ENCODE measurements at regions not wholly inside any gene's neighbourhood (a gene's known extent, or its start where the extent isn't known, plus 50 kb on each side); places are given as distances from the start of the nearest gene placed in this dataset.

- TF ChIP-seq ZBTB11 (tag by site-specific recombination; conservative IDR thresholded peaks at IDR 0.05; ENCODE audit: low read depth) = no peak
- TF ChIP-seq, protein P1, sequence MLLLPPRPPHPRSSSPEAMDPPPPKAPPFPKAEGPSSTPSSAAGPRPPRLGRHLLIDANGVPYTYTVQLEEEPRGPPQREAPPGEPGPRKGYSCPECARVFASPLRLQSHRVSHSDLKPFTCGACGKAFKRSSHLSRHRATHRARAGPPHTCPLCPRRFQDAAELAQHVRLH (tag by site-specific recombination; IDR thresholded peaks at IDR 0.05) = no peak
- TF ChIP-seq IKZF3 (tag by site-specific recombination; IDR thresholded peaks at IDR 0.05) = no peak
- TF ChIP-seq ZBTB21 (tag by site-specific recombination; IDR thresholded peaks at IDR 0.05) = no peak
- TF ChIP-seq, protein P2, sequence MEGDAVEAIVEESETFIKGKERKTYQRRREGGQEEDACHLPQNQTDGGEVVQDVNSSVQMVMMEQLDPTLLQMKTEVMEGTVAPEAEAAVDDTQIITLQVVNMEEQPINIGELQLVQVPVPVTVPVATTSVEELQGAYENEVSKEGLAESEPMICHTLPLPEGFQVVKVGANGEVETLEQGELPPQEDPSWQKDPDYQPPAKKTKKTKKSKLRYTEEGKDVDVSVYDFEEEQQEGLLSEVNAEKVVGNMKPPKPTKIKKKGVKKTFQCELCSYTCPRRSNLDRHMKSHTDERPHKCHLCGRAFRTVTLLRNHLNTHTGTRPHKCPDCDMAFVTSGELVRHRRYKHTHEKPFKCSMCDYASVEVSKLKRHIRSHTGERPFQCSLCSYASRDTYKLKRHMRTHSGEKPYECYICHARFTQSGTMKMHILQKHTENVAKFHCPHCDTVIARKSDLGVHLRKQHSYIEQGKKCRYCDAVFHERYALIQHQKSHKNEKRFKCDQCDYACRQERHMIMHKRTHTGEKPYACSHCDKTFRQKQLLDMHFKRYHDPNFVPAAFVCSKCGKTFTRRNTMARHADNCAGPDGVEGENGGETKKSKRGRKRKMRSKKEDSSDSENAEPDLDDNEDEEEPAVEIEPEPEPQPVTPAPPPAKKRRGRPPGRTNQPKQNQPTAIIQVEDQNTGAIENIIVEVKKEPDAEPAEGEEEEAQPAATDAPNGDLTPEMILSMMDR (tag by site-specific recombination; IDR thresholded peaks at IDR 0.05) = no peak
- TF ChIP-seq ZNF626 (tag by site-specific recombination; IDR thresholded peaks at IDR 0.05) = no peak
Observed at GRCh38 chr2:8028036-8028435, 653.8 kb upstream of the ID2 start (continued).

DNA sequence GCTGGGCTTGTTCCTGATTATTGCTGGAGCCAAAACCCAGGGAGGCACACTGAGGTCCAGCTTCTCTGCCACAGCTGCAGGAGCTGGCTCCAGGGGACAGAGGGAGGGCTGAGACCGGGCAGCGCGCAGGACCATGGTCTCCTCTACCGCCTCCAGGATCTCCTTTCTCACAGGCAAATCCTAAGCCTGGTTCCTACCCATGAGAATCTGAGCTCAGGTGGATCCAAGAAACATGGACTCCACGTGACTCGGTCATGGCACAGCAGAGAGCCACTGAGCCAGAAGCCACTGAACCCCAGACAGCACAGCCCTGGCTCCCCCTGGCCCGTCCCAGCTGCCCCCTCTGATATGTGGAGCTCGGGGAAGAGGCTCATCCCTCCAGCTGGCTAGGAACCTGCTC is 653.4 kb upstream of the ID2 start:
- Histone ChIP-seq H3K4me3 (ENCODE audit: low read depth, low read length) (no peak overlapping the region), H3K36me3 (ENCODE audit: control insufficient read depth in 2 of 2, insufficient read depth in 1 of 2, low read length in 2 of 2) (no peaks in the 10 kb centered on the region), H3K9me3 (ENCODE audit: control insufficient read depth, insufficient read depth, low read depth, low read length) (no peaks in the 10 kb centered on the region), H3K27ac (ENCODE audit: extremely low read depth, low read depth, low read length) (no peak overlapping the region), H3K4me1 (ENCODE audit: control insufficient read depth, insufficient read depth, low read length) (no peaks in the 10 kb centered on the region)
- no peak for TF ChIP-seq ZNF433 (tag by site-specific recombination; IDR thresholded peaks at IDR 0.05; ENCODE audit: low read depth)
- CTCF ChIA-PET = no interaction called here
- POLR2A ChIA-PET = no interaction called here

DNA sequence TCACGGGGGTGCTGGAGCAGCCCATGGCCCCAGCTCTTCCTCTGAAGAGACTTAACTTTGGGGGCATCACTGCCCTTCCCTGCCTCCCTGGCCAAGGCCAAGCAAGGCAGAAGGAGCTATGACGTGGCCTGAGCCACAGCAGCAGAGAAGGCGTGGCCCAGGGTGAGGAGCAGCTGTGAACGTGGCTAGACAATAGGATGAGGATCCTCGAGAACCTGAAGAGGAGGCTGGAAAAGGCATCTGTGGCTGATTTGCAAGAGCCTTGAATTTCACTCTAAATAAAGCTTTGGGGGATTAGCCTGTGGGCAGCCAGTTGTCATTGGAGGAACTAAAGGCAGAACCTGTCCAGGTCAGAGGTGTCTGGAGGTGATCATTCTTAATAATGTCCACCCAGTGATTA is 652.9 kb upstream of the ID2 start:
- no peaks in the 10 kb centered on the region for H3K36me3 ChIP-seq (ENCODE audit: control insufficient read depth in 2 of 2, insufficient read depth in 1 of 2, low read length in 2 of 2)
- TF ChIP-seq ZNF391 (tag by site-specific recombination; IDR thresholded peaks at IDR 0.05; ENCODE audit: borderline replicate concordance, low read depth) = no peak
- TF ChIP-seq ZNF561 (tag by site-specific recombination; IDR thresholded peaks at IDR 0.05; ENCODE audit: borderline replicate concordance) = no peak
- TF ChIP-seq ZNF624 (tag by site-specific recombination; IDR thresholded peaks at IDR 0.05) = no peak
- TF ChIP-seq MEIS1 (CRISPR knock-in tag; IDR thresholded peaks at IDR 0.05; ENCODE audit: borderline replicate concordance) = no peak
- TF ChIP-seq ZNF692 (tag by site-specific recombination; IDR thresholded peaks at IDR 0.05) = no peak
- TF ChIP-seq ZNF529 (tag by site-specific recombination; IDR thresholded peaks at IDR 0.05; ENCODE audit: insufficient replicate concordance) = no peak
- no peak for TF ChIP-seq ZNF571 (tag by site-specific recombination; IDR thresholded peaks at IDR 0.05)
- TF ChIP-seq ZFP37 (tag by site-specific recombination; IDR thresholded peaks at IDR 0.05) = no peak
- no peak for TF ChIP-seq ZNF24 (tag by site-specific recombination; IDR thresholded peaks at IDR 0.05)
- TF ChIP-seq ZNF768 (tag by site-specific recombination; IDR thresholded peaks at IDR 0.05) = no peak
- no peak for TF ChIP-seq ZNF354C (tag by site-specific recombination; IDR thresholded peaks at IDR 0.05; ENCODE audit: borderline replicate concordance, low read depth)
- no peak for TF ChIP-seq ZNF433 (tag by site-specific recombination; IDR thresholded peaks at IDR 0.05; ENCODE audit: low read depth)
- TF ChIP-seq ZBTB1 (tag by site-specific recombination; IDR thresholded peaks at IDR 0.05) = no peak
- TF ChIP-seq ATF2 (tag by site-specific recombination; IDR thresholded peaks at IDR 0.05; ENCODE audit: low read depth) = no peak
- TF ChIP-seq ZNF558 (tag by site-specific recombination; IDR thresholded peaks at IDR 0.05) = no peak
- no peak for TF ChIP-seq ZNF48 (tag by site-specific recombination; IDR thresholded peaks at IDR 0.05)
- no peak for TF ChIP-seq OSR2 (tag by site-specific recombination; IDR thresholded peaks at IDR 0.05)
- TF ChIP-seq ZFHX2 (tag by site-specific recombination; conservative IDR thresholded peaks at IDR 0.05) = no peak
- POLR2A ChIA-PET = no interaction called here
- H3K27ac ChIP-seq (ENCODE audit: extremely low read depth, low read depth, low read length) = no peak overlapping the region
- H3K9me3 ChIP-seq (ENCODE audit: control insufficient read depth, insufficient read depth, low read depth, low read length) = no peaks in the 10 kb centered on the region
- no peak overlapping the region for H3K4me3 ChIP-seq (ENCODE audit: low read depth, low read length)
- CTCF ChIA-PET = no interaction called here
- no peaks in the 10 kb centered on the region for H3K4me1 ChIP-seq (ENCODE audit: control insufficient read depth, insufficient read depth, low read length)
